ENCODE measurements at regions not wholly inside any gene's neighbourhood (a gene's known extent, or its start where the extent isn't known, plus 50 kb on each side); places are given as distances from the start of the nearest gene placed in this dataset.
"Not testable (repeated sequence)": the region's sequence is repeated elsewhere in the genome, so short reads cannot be mapped to it uniquely, and the experiment has no call there.

GRCh38 chr21:10405331-10405730, 116.1 kb upstream of the TPTE start:
- peaks cover 0 to 42% (median 22%) of the 10 kb centered on the region in 5 experiments for H3K9me3 ChIP-seq (ENCODE audit: control extremely low read depth in 1 of 5, control insufficient read depth in 4 of 5, insufficient read depth in 2 of 5, low read depth in 1 of 5, low read length in 4 of 5)
- H3K36me3 ChIP-seq (ENCODE audit: control insufficient read depth in 4 of 4, insufficient read depth in 4 of 4, low read length in 3 of 4); H3K4me3 ChIP-seq (ENCODE audit: control insufficient read depth in 1 of 7, extremely low read depth in 1 of 7, insufficient read depth in 4 of 7, low read depth in 2 of 7, low read length in 6 of 7); POLR2A ChIA-PET; CTCF ChIA-PET; H3K27ac ChIP-seq (ENCODE audit: insufficient read depth in 1 of 2, low read depth in 1 of 2, low read length in 2 of 2, poor library complexity in 1 of 2, severe bottlenecking in 2 of 2); H3K27me3 ChIP-seq (replicated peaks in 2 of 5; ENCODE audit: control insufficient read depth in 4 of 5, insufficient read depth in 5 of 5, low read length in 4 of 5); DNase-seq; H3K4me1 ChIP-seq (ENCODE audit: control extremely low read depth in 1 of 4, control insufficient read depth in 4 of 4, insufficient read depth in 4 of 4, low read length in 3 of 4): not testable (repeated sequence)
- 69% methylated on average over 28 of the region's 36 CpGs for WGBS (ENCODE audit: insufficient coverage)

DNA sequence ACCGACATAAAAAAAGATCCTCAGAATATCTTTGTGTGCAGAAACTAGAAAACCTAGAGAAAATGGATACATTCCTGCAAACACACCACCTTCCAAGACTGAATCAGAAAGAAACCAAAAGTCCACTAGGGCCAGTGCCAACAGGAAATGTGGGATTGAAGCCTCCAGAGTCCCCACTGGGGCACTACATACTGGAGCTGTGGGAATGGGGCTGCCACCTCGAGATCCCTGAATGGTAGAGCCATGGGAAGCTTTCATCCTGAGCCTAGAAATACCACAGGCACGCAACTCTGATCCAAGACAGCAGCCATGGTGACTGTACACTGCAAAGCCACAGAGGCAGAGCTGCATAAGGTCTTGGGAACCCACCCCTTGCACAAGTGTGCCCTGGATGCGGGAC, 111.6 kb upstream of the TPTE start:
- DNase-seq; POLR2A ChIA-PET; H3K27me3 ChIP-seq (replicated peaks in 2 of 5; ENCODE audit: control insufficient read depth in 4 of 5, insufficient read depth in 5 of 5, low read length in 4 of 5); H3K4me3 ChIP-seq (ENCODE audit: control insufficient read depth in 1 of 7, extremely low read depth in 1 of 7, insufficient read depth in 4 of 7, low read depth in 2 of 7, low read length in 6 of 7); H3K36me3 ChIP-seq (ENCODE audit: control insufficient read depth in 4 of 4, insufficient read depth in 4 of 4, low read length in 3 of 4); H3K27ac ChIP-seq (ENCODE audit: insufficient read depth in 1 of 2, low read depth in 1 of 2, low read length in 2 of 2, poor library complexity in 1 of 2, severe bottlenecking in 2 of 2); CTCF ChIA-PET; H3K4me1 ChIP-seq (ENCODE audit: control extremely low read depth in 1 of 4, control insufficient read depth in 4 of 4, insufficient read depth in 4 of 4, low read length in 3 of 4): not testable (repeated sequence)
- peaks cover 0 to 24% (median 9%) of the 10 kb centered on the region in 5 experiments for H3K9me3 ChIP-seq (ENCODE audit: control extremely low read depth in 1 of 5, control insufficient read depth in 4 of 5, insufficient read depth in 2 of 5, low read depth in 1 of 5, low read length in 4 of 5)
- 58% methylated on average over 2 of the region's 4 CpGs for WGBS (ENCODE audit: insufficient coverage)

- DNase-seq; POLR2A ChIA-PET; H3K36me3 ChIP-seq (ENCODE audit: control insufficient read depth in 4 of 4, insufficient read depth in 4 of 4, low read length in 3 of 4); CTCF ChIA-PET; H3K4me1 ChIP-seq (ENCODE audit: control extremely low read depth in 1 of 4, control insufficient read depth in 4 of 4, insufficient read depth in 4 of 4, low read length in 3 of 4); H3K27ac ChIP-seq (ENCODE audit: insufficient read depth in 1 of 2, low read depth in 1 of 2, low read length in 2 of 2, poor library complexity in 1 of 2, severe bottlenecking in 2 of 2); H3K27me3 ChIP-seq (replicated peaks in 2 of 5; ENCODE audit: control insufficient read depth in 4 of 5, insufficient read depth in 5 of 5, low read length in 4 of 5); H3K4me3 ChIP-seq (ENCODE audit: control insufficient read depth in 1 of 7, extremely low read depth in 1 of 7, insufficient read depth in 4 of 7, low read depth in 2 of 7, low read length in 6 of 7): not testable (repeated sequence)
- WGBS (ENCODE audit: insufficient coverage) = 80% methylated on average over 2 of the region's 5 CpGs
- H3K9me3 ChIP-seq (ENCODE audit: control extremely low read depth in 1 of 5, control insufficient read depth in 4 of 5, insufficient read depth in 2 of 5, low read depth in 1 of 5, low read length in 4 of 5) = peaks cover 0 to 25% (median 10%) of the 10 kb centered on the region in 5 experiments
Measured at GRCh38 chr21:10410354-10410929, 110.9 kb upstream of the TPTE start.

DNA sequence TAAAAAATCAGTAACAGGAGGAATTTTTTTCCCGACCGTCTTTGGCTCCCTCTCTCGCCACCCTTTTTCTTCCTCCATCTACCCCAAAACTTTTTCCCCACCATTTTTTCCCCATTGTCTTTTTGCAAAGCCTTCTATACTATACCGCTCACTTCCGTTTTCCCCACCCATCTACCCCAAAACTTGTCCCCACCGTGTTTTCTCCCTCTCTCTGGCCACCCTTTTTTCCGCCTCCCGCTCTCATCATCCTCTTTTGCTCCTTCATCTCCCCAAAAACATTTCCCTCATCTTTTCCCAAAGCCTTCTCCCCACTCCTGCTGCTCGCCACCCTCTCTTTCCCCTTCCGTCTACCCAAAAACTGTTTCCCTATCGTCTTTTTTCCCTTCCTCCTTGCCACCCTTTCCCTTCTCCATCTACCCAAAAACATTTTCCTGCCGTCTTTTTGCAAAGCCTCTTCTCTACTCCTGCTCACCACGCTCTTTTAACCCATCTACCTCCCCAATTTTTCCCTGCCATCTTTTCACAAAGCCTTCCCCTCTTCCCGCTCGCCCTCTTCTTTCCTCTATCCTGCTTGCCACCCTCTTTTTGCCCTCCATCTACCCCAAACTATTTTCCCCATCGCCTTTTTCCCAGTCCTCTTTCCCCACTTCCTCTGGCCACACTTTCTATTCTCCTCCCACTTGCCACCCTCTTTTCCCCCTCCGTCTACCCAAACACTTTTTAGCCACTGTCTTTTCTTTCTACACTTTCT, 109.4 kb upstream of the TPTE start:
- H3K27me3 ChIP-seq (replicated peaks in 2 of 5; ENCODE audit: control insufficient read depth in 4 of 5, insufficient read depth in 5 of 5, low read length in 4 of 5); H3K4me1 ChIP-seq (ENCODE audit: control extremely low read depth in 1 of 4, control insufficient read depth in 4 of 4, insufficient read depth in 4 of 4, low read length in 3 of 4); H3K4me3 ChIP-seq (ENCODE audit: control insufficient read depth in 1 of 7, extremely low read depth in 1 of 7, insufficient read depth in 4 of 7, low read depth in 2 of 7, low read length in 6 of 7); DNase-seq; POLR2A ChIA-PET; H3K36me3 ChIP-seq (ENCODE audit: control insufficient read depth in 4 of 4, insufficient read depth in 4 of 4, low read length in 3 of 4); H3K27ac ChIP-seq (ENCODE audit: insufficient read depth in 1 of 2, low read depth in 1 of 2, low read length in 2 of 2, poor library complexity in 1 of 2, severe bottlenecking in 2 of 2); CTCF ChIA-PET: not testable (repeated sequence)
- WGBS (ENCODE audit: insufficient coverage) = 51% methylated on average over 11 of the region's 17 CpGs
- peaks cover 0 to 31% (median 10%) of the 10 kb centered on the region in 5 experiments for H3K9me3 ChIP-seq (ENCODE audit: control extremely low read depth in 1 of 5, control insufficient read depth in 4 of 5, insufficient read depth in 2 of 5, low read depth in 1 of 5, low read length in 4 of 5)

- CTCF ChIA-PET; H3K4me3 ChIP-seq (ENCODE audit: control insufficient read depth in 1 of 7, extremely low read depth in 1 of 7, insufficient read depth in 4 of 7, low read depth in 2 of 7, low read length in 6 of 7); H3K36me3 ChIP-seq (ENCODE audit: control insufficient read depth in 4 of 4, insufficient read depth in 4 of 4, low read length in 3 of 4); H3K27ac ChIP-seq (ENCODE audit: insufficient read depth in 1 of 2, low read depth in 1 of 2, low read length in 2 of 2, poor library complexity in 1 of 2, severe bottlenecking in 2 of 2); H3K27me3 ChIP-seq (replicated peaks in 2 of 5; ENCODE audit: control insufficient read depth in 4 of 5, insufficient read depth in 5 of 5, low read length in 4 of 5); POLR2A ChIA-PET; DNase-seq; H3K4me1 ChIP-seq (ENCODE audit: control extremely low read depth in 1 of 4, control insufficient read depth in 4 of 4, insufficient read depth in 4 of 4, low read length in 3 of 4): not testable (repeated sequence)
- peaks cover 0 to 38% (median 13%) of the 10 kb centered on the region in 5 experiments for H3K9me3 ChIP-seq (ENCODE audit: control extremely low read depth in 1 of 5, control insufficient read depth in 4 of 5, insufficient read depth in 2 of 5, low read depth in 1 of 5, low read length in 4 of 5)
- WGBS (ENCODE audit: insufficient coverage) = 93% methylated on average over 3 of the region's 8 CpGs
Measured at GRCh38 chr21:10412928-10413246, 108.5 kb upstream of the TPTE start.

DNA sequence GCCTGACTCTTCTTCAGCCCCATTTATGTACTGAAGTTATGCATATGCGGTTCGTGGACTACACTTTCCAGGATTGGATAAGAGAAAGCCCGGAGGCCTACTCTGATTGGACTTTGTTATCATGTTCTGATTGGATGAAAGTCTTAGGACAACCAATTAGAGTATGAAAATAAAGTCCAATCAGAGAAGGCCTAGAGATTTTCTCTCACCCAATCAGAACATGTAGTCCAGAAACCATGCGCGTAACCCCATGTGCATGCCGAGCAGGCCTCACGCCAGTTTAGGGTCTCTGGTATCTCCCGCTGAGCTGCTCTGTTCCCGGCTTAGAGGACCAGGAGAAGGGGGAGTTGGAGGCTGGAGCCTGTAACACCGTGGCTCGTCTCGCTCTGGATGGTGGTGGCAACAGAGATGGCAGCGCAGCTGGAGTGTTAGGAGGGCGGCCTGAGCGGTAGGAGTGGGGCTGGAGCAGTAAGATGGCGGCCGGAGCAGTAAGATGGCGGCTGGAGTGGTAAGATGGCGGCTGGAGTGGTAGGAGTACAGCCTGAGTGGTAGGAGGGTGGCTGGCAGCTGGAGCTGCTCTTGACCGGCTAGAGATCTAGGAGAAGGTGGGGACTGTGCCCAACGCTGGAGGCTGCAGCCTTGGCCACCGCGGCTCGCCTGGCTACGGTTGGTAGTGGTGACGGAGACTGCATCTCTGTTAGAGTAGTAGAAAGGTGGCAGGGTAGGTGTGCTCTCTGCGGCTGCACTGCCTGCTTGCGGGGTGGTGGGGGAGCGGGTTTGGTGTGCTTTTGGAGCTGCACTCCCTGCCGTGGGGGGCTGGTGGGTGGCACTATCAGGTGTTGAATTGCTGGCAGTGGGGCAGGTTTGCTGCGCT, 107.9 kb upstream of the TPTE start:
- H3K27me3 ChIP-seq (replicated peaks in 2 of 5; ENCODE audit: control insufficient read depth in 4 of 5, insufficient read depth in 5 of 5, low read length in 4 of 5); H3K4me3 ChIP-seq (ENCODE audit: control insufficient read depth in 1 of 7, extremely low read depth in 1 of 7, insufficient read depth in 4 of 7, low read depth in 2 of 7, low read length in 6 of 7); CTCF ChIA-PET; H3K4me1 ChIP-seq (ENCODE audit: control extremely low read depth in 1 of 4, control insufficient read depth in 4 of 4, insufficient read depth in 4 of 4, low read length in 3 of 4); POLR2A ChIA-PET; H3K27ac ChIP-seq (ENCODE audit: insufficient read depth in 1 of 2, low read depth in 1 of 2, low read length in 2 of 2, poor library complexity in 1 of 2, severe bottlenecking in 2 of 2); DNase-seq; H3K36me3 ChIP-seq (ENCODE audit: control insufficient read depth in 4 of 4, insufficient read depth in 4 of 4, low read length in 3 of 4): not testable (repeated sequence)
- H3K9me3 ChIP-seq (ENCODE audit: control extremely low read depth in 1 of 5, control insufficient read depth in 4 of 5, insufficient read depth in 2 of 5, low read depth in 1 of 5, low read length in 4 of 5) = peaks cover 0 to 38% (median 15%) of the 10 kb centered on the region in 5 experiments
- WGBS (ENCODE audit: insufficient coverage) = 85% methylated on average over 29 of the region's 31 CpGs

All from common myeloid progenitor, CD34-positive (primary cell).